ENCODE measurements at regions not wholly inside any gene's neighbourhood (a gene's known extent, or its start where the extent isn't known, plus 50 kb on each side); places are given as distances from the start of the nearest gene placed in this dataset.

- Histone ChIP-seq H3K36me3 (replicated peaks; ENCODE audit: low read depth, low read length) (no peaks in the 10 kb centered on the region), H3K27me3 (ENCODE audit: low read depth, low read length) (no peaks in the 10 kb centered on the region), H2AFZ (ENCODE audit: low read depth, low read length) (no peak overlapping the region), H4K20me1 (ENCODE audit: insufficient read depth, low read length) (no peaks in the 10 kb centered on the region), H3K4me2 (ENCODE audit: low read length) (no peak overlapping the region), H3K4me1 (ENCODE audit: low read length) (no peaks in the 10 kb centered on the region), H3K9me3 (ENCODE audit: insufficient read depth, low read length) (no peaks in the 10 kb centered on the region), H3K27ac (ENCODE audit: low read length) (no peak overlapping the region), H3K79me2 (ENCODE audit: low read length) (no peaks in the 10 kb centered on the region), H3K9ac (ENCODE audit: low read length) (no peak overlapping the region), H3K4me3 (ENCODE audit: low read length) (no peak overlapping the region)
- no peak for TF ChIP-seq EZH2phosphoT487 (IDR thresholded peaks at IDR 0.05; ENCODE audit: low read depth)
- no peak for TF ChIP-seq CTCF (IDR thresholded peaks at IDR 0.05; ENCODE audit: low read depth, low read length)
Measured at GRCh38 chr6:4192627-4193026, 57.3 kb upstream of the ECI2 start.

GRCh38 chr6:4192173-4192572 is 56.8 kb upstream of the ECI2 start:
- no peaks in the 10 kb centered on the region for H3K27me3 ChIP-seq (ENCODE audit: low read depth, low read length)
- no peaks in the 10 kb centered on the region for H4K20me1 ChIP-seq (ENCODE audit: insufficient read depth, low read length)
- no peaks in the 10 kb centered on the region for H3K9me3 ChIP-seq (ENCODE audit: insufficient read depth, low read length)
- TF ChIP-seq CTCF (IDR thresholded peaks at IDR 0.05; ENCODE audit: low read depth, low read length) (no peak), EZH2phosphoT487 (IDR thresholded peaks at IDR 0.05; ENCODE audit: low read depth) (no peak)
- H3K4me3 ChIP-seq (ENCODE audit: low read length) = no peak overlapping the region
- no peak overlapping the region for H3K9ac ChIP-seq (ENCODE audit: low read length)
- no peaks in the 10 kb centered on the region for H3K4me1 ChIP-seq (ENCODE audit: low read length)
- H2AFZ ChIP-seq (ENCODE audit: low read depth, low read length) = no peak overlapping the region
- H3K79me2 ChIP-seq (ENCODE audit: low read length) = no peaks in the 10 kb centered on the region
- H3K27ac ChIP-seq (ENCODE audit: low read length) = no peak overlapping the region
- no peaks in the 10 kb centered on the region for H3K36me3 ChIP-seq (replicated peaks; ENCODE audit: low read depth, low read length)
- H3K4me2 ChIP-seq (ENCODE audit: low read length) = no peak overlapping the region

GRCh38 chr6:4191271-4191721 is 55.9 kb upstream of the ECI2 start:
- Histone ChIP-seq H3K9ac (ENCODE audit: low read length) (no peak overlapping the region), H3K79me2 (ENCODE audit: low read length) (no peaks in the 10 kb centered on the region), H2AFZ (ENCODE audit: low read depth, low read length) (no peak overlapping the region), H3K4me3 (ENCODE audit: low read length) (no peak overlapping the region), H3K9me3 (ENCODE audit: insufficient read depth, low read length) (no peaks in the 10 kb centered on the region), H3K27me3 (ENCODE audit: low read depth, low read length) (no peaks in the 10 kb centered on the region), H3K27ac (ENCODE audit: low read length) (no peak overlapping the region), H3K4me2 (ENCODE audit: low read length) (no peak overlapping the region), H3K36me3 (replicated peaks; ENCODE audit: low read depth, low read length) (no peaks in the 10 kb centered on the region), H3K4me1 (ENCODE audit: low read length) (no peaks in the 10 kb centered on the region), H4K20me1 (ENCODE audit: insufficient read depth, low read length) (no peaks in the 10 kb centered on the region)
- no peak for TF ChIP-seq EZH2phosphoT487 (IDR thresholded peaks at IDR 0.05; ENCODE audit: low read depth)
- no peak for TF ChIP-seq CTCF (IDR thresholded peaks at IDR 0.05; ENCODE audit: low read depth, low read length)

- no peaks in the 10 kb centered on the region for H3K4me1 ChIP-seq (ENCODE audit: low read length)
- H4K20me1 ChIP-seq (ENCODE audit: insufficient read depth, low read length) = no peaks in the 10 kb centered on the region
- no peak overlapping the region for H3K27ac ChIP-seq (ENCODE audit: low read length)
- no peaks in the 10 kb centered on the region for H3K27me3 ChIP-seq (ENCODE audit: low read depth, low read length)
- H2AFZ ChIP-seq (ENCODE audit: low read depth, low read length) = no peak overlapping the region
- no peaks in the 10 kb centered on the region for H3K79me2 ChIP-seq (ENCODE audit: low read length)
- TF ChIP-seq CTCF (IDR thresholded peaks at IDR 0.05; ENCODE audit: low read depth, low read length) = no peak
- no peak for TF ChIP-seq EZH2phosphoT487 (IDR thresholded peaks at IDR 0.05; ENCODE audit: low read depth)
- H3K4me3 ChIP-seq (ENCODE audit: low read length) = no peak overlapping the region
- H3K9ac ChIP-seq (ENCODE audit: low read length) = no peak overlapping the region
- no peaks in the 10 kb centered on the region for H3K36me3 ChIP-seq (replicated peaks; ENCODE audit: low read depth, low read length)
- no peak overlapping the region for H3K4me2 ChIP-seq (ENCODE audit: low read length)
- no peaks in the 10 kb centered on the region for H3K9me3 ChIP-seq (ENCODE audit: insufficient read depth, low read length)
Measured at GRCh38 chr6:4189249-4189648, 53.9 kb upstream of the ECI2 start.
